ENCODE measurements at regions not wholly inside any gene's neighbourhood (a gene's known extent, or its start where the extent isn't known, plus 50 kb on each side); places are given as distances from the start of the nearest gene placed in this dataset.

DNA sequence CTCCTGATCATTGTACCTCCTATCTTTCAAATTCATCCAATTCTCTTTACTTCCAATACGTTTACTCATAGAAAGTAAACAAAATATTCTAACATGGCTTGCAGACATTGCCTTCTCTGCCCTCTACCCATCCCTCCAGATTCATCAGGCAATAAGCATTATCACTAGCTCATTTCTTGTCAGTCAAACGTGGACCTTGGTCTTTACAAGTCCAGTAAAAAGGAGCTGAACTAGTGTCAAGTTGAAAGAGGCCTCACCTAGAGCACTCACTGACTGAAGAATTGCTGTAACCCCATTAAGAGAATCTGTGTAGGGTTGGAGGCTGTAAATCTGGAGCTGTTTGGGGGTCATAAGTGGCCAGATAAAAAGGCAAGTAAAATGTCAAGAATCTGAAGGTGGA lies 435.0 kb upstream of the CCDC179 start:
- TF ChIP-seq, protein P1, sequence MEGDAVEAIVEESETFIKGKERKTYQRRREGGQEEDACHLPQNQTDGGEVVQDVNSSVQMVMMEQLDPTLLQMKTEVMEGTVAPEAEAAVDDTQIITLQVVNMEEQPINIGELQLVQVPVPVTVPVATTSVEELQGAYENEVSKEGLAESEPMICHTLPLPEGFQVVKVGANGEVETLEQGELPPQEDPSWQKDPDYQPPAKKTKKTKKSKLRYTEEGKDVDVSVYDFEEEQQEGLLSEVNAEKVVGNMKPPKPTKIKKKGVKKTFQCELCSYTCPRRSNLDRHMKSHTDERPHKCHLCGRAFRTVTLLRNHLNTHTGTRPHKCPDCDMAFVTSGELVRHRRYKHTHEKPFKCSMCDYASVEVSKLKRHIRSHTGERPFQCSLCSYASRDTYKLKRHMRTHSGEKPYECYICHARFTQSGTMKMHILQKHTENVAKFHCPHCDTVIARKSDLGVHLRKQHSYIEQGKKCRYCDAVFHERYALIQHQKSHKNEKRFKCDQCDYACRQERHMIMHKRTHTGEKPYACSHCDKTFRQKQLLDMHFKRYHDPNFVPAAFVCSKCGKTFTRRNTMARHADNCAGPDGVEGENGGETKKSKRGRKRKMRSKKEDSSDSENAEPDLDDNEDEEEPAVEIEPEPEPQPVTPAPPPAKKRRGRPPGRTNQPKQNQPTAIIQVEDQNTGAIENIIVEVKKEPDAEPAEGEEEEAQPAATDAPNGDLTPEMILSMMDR (IDR thresholded peaks at IDR 0.05), result no peak
- TF ChIP-seq POLR2AphosphoS5 (IDR thresholded peaks at IDR 0.05; ENCODE audit: insufficient read depth in 1 of 2, low read depth in 1 of 2) (no peak), POLR2A (IDR thresholded peaks at IDR 0.05) (no peak)
